GM19324 (cell line): ENCODE measurements at regions not wholly inside any gene's neighbourhood (a gene's known extent, or its start where the extent isn't known, plus 50 kb on each side); places are given as distances from the start of the nearest gene placed in this dataset.

Experiments used
- ATAC-seq: cut with Tn5 transposase; IDR thresholded peaks from one replicate; pipeline ENCODE4 v1.9.1; 2021; ENCODE audit warnings: mild to moderate bottlenecking, moderate library complexity; ENCODE audit not compliant: unreplicated experiment, low FRiP score

GRCh38 chr13:26967119-26968038 lies 204.2 kb downstream of the USP12 start:
- ATAC-seq, result no peak

GRCh38 chr13:26966701-26967080 lies 204.9 kb downstream of the USP12 start:
- no peak for ATAC-seq

GRCh38 chr13:26965952-26966700 lies 205.5 kb downstream of the USP12 start:
- no peak for ATAC-seq

GRCh38 chr13:26964278-26965250 lies 204.0 kb upstream of the GPR12 start:
- no peak for ATAC-seq

GRCh38 chr13:26962671-26963070 lies 202.1 kb upstream of the GPR12 start:
- ATAC-seq, result no peak

- no peak for ATAC-seq
These were observed 201.5 kb upstream of the GPR12 start for GRCh38 chr13:26961890-26962615.

GRCh38 chr13:26957182-26957581 lies 196.6 kb upstream of the GPR12 start:
- no peak for ATAC-seq

- ATAC-seq, result no peak
These were observed 196.0 kb upstream of the GPR12 start for GRCh38 chr13:26956522-26957142.

GRCh38 chr13:26954976-26955375 lies 194.4 kb upstream of the GPR12 start:
- no peak for ATAC-seq

- ATAC-seq, result no peak
These were observed 192.7 kb upstream of the GPR12 start for GRCh38 chr13:26953291-26953690.

GRCh38 chr13:26952551-26953143 lies 192.1 kb upstream of the GPR12 start:
- no peak for ATAC-seq

- no peak for ATAC-seq
These were observed 191.1 kb upstream of the GPR12 start for GRCh38 chr13:26951581-26952177.

GRCh38 chr13:26950968-26951367 lies 190.4 kb upstream of the GPR12 start:
- ATAC-seq, result no peak

GRCh38 chr13:26950546-26950945 lies 190.0 kb upstream of the GPR12 start:
- no peak for ATAC-seq

- ATAC-seq, result no peak
These were observed 189.3 kb upstream of the GPR12 start for GRCh38 chr13:26949701-26950502.

GRCh38 chr13:26948353-26948752 lies 187.8 kb upstream of the GPR12 start:
- ATAC-seq, result no peak

GRCh38 chr13:26946684-26947343 lies 186.2 kb upstream of the GPR12 start:
- no peak for ATAC-seq
